IMR-90 (cell line): ENCODE measurements at regions not wholly inside any gene's neighbourhood (a gene's known extent, or its start where the extent isn't known, plus 50 kb on each side); places are given as distances from the start of the nearest gene placed in this dataset.

Experiments
- ATAC-seq: fragments of 200-7000 bp; cut with Tn5 transposase; 2 replicates; pipeline ENCODE4 v1.9.1; 2020; ENCODE audit warnings: low read depth, mild to moderate bottlenecking, moderate library complexity
- BruUV-seq: library from RNA; stranded (reverse); fragments of 400-500 nt; replicated peaks from 2 replicates; lab custom pipeline; 2021; lab: Mats Ljungman, UMichigan
- CTCF ChIA-PET: fragments of 300-600 bp; formaldehyde crosslinking; extraction: SDS; loops from one replicate; lab custom pipeline; 2021; ENCODE audit warnings: antibody characterized with exemption; lab: Yijun Ruan, JAX
- POLR2A ChIA-PET: fragments of 300-600 bp; sonication (Branson Sonifier 250); formaldehyde crosslinking; loops from one replicate; lab custom pipeline; 2022; ENCODE audit warnings: antibody characterized with exemption; ENCODE audit not compliant: unreplicated experiment; lab: Charles Lee
- DNase-seq: peaks from one replicate; pipeline ENCODE4 v3.0.0; 2013
- H2AFZ ChIP-seq: replicated peaks from 2 replicates; pipeline ENCODE3; 2013; ENCODE audit warnings: low read length, mild to moderate bottlenecking; ENCODE audit not compliant: poor library complexity
- H2AK5ac ChIP-seq: 2 replicates; pipeline ENCODE4 v1.6.1; 2013; ENCODE audit warnings: low read depth, low read length, inconsistent platforms
- H2AK9ac ChIP-seq: replicated peaks from 2 replicates; pipeline ENCODE3; 2013; ENCODE audit warnings: mild to moderate bottlenecking, low read depth, low read length, moderate library complexity; ENCODE audit not compliant: poor library complexity
- H2BK120ac ChIP-seq: 2 replicates; pipeline ENCODE4 v1.6.1; 2013; ENCODE audit warnings: low read depth, low read length, inconsistent platforms
- H2BK15ac ChIP-seq: 3 replicates; pipeline ENCODE4 v1.6.1; 2013; ENCODE audit warnings: low read depth, low read length, inconsistent platforms
- H2BK20ac ChIP-seq: 2 replicates; pipeline ENCODE4 v1.6.1; 2013; ENCODE audit warnings: low read depth, mild to moderate bottlenecking, inconsistent platforms, low read length, moderate library complexity
- H2BK5ac ChIP-seq: 2 replicates; pipeline ENCODE4 v1.6.1; 2013; ENCODE audit warnings: mild to moderate bottlenecking, low read depth, low read length, inconsistent platforms; ENCODE audit not compliant: poor library complexity, severe bottlenecking
- H3K14ac ChIP-seq: replicated peaks from 2 replicates; pipeline ENCODE4 v1.6.1; 2013; ENCODE audit warnings: low read depth, low read length, inconsistent platforms
- H3K18ac ChIP-seq: 2 replicates; pipeline ENCODE4 v1.6.1; 2013; ENCODE audit warnings: low read depth, low read length, control low read depth
- H3K23ac ChIP-seq: 2 replicates; pipeline ENCODE4 v1.6.1; 2013; ENCODE audit warnings: low read depth, low read length, inconsistent platforms
- H3K27ac ChIP-seq: 2 replicates; pipeline ENCODE4 v1.5.1; 2013; ENCODE audit warnings: mild to moderate bottlenecking, control low read depth, low read length; ENCODE audit not compliant: insufficient read depth
- H3K27me3 ChIP-seq: 2 replicates; pipeline ENCODE4 v1.6.1; 2013; ENCODE audit warnings: low read length; ENCODE audit not compliant: control insufficient read depth, insufficient read depth
- H3K36me3 ChIP-seq: 2 replicates; pipeline ENCODE4 v1.6.1; 2013; ENCODE audit warnings: low read length, mixed read lengths; ENCODE audit not compliant: control insufficient read depth, insufficient read depth
- H3K4ac ChIP-seq: 2 replicates; pipeline ENCODE4 v1.6.1; 2013; ENCODE audit warnings: low read depth, low read length, inconsistent platforms
- H3K4me1 ChIP-seq: 2 replicates; pipeline ENCODE4 v1.6.1; 2013; ENCODE audit warnings: low read length, mixed read lengths; ENCODE audit not compliant: control insufficient read depth, insufficient read depth
- H3K4me2 ChIP-seq: 2 replicates; pipeline ENCODE4 v1.6.1; 2013; ENCODE audit warnings: low read depth, mild to moderate bottlenecking, control low read depth, low read length, moderate library complexity
- H3K4me3 ChIP-seq: 2 replicates; pipeline ENCODE4 v1.5.1; 2013; ENCODE audit warnings: low read depth, mild to moderate bottlenecking, control low read depth, low read length, moderate library complexity; ENCODE audit not compliant: insufficient read depth
- H3K56ac ChIP-seq: 2 replicates; pipeline ENCODE4 v1.6.1; 2013; ENCODE audit warnings: low read length, inconsistent platforms; ENCODE audit not compliant: insufficient read depth; ENCODE audit errors: extremely low read depth
- H3K79me1 ChIP-seq, 2 experiments: 2 replicates each; pipeline ENCODE4 v1.6.1; 2013; ENCODE audit warnings: low read length in 2 of 2, inconsistent platforms in 1 of 2, low read depth in 1 of 2
- H3K9ac ChIP-seq: 2 replicates; pipeline ENCODE4 v1.6.1; 2013; ENCODE audit warnings: low read depth, low read length, control low read depth
- H3K9me1 ChIP-seq: 2 replicates; pipeline ENCODE4 v1.6.1; 2013; ENCODE audit warnings: low read length, inconsistent platforms; ENCODE audit not compliant: insufficient read depth
- H3K9me3 ChIP-seq: 2 replicates; pipeline ENCODE4 v1.6.1; 2013; ENCODE audit warnings: low read length; ENCODE audit not compliant: control insufficient read depth, insufficient read depth
- H4K20me1 ChIP-seq: 2 replicates; pipeline ENCODE4 v1.6.1; 2013; ENCODE audit warnings: low read length, inconsistent platforms; ENCODE audit not compliant: insufficient read depth
- H4K5ac ChIP-seq: 2 replicates; pipeline ENCODE4 v1.6.1; 2013; ENCODE audit warnings: mild to moderate bottlenecking, low read depth, low read length, control low read depth
- H4K8ac ChIP-seq, 2 experiments: 2 replicates each; pipeline ENCODE4 v1.6.1; 2013; ENCODE audit warnings: low read depth in 2 of 2, low read length in 2 of 2, control low read depth in 1 of 2, inconsistent platforms in 1 of 2
- H4K91ac ChIP-seq: 2 replicates; pipeline ENCODE4 v1.6.1; 2013; ENCODE audit warnings: low read depth, low read length, inconsistent platforms; ENCODE audit not compliant: insufficient read depth
- CEBPB ChIP-seq: IDR thresholded peaks from 2 replicates; pipeline ENCODE4 v1.6.1; 2012; ENCODE audit warnings: low read depth, low read length, improper control_type of control experiment
- CHD1 ChIP-seq: IDR thresholded peaks from 2 replicates; pipeline ENCODE4 v1.6.1; 2012; ENCODE audit warnings: low read depth, low read length, improper control_type of control experiment
- FOS ChIP-seq: fragments of 150-350 bp; IDR thresholded peaks from 2 replicates; pipeline ENCODE4 v1.6.1; 2016; ENCODE audit warnings: low read depth, low read length
- MAFK ChIP-seq: IDR thresholded peaks from 2 replicates; pipeline ENCODE4 v1.6.1; 2012; ENCODE audit warnings: low read depth, low read length, improper control_type of control experiment
- MAZ ChIP-seq: IDR thresholded peaks from 2 replicates; pipeline ENCODE4 v1.6.1; 2012; ENCODE audit warnings: low read depth, mild to moderate bottlenecking, low read length, improper control_type of control experiment, moderate library complexity, borderline replicate concordance
- MXI1 ChIP-seq: IDR thresholded peaks from 2 replicates; pipeline ENCODE4 v1.6.1; 2012; ENCODE audit warnings: low read depth, mild to moderate bottlenecking, low read length, moderate library complexity, borderline replicate concordance
- NFE2L2 ChIP-seq: fragments of 150-350 bp; IDR thresholded peaks from 2 replicates; pipeline ENCODE4 v1.6.1; 2016; ENCODE audit warnings: low read depth, mild to moderate bottlenecking, low read length
- POLR2A ChIP-seq: IDR thresholded peaks from 2 replicates; pipeline ENCODE4 v1.6.1; 2012; ENCODE audit warnings: mild to moderate bottlenecking, low read depth, low read length
- RAD21 ChIP-seq: IDR thresholded peaks from 2 replicates; pipeline ENCODE4 v1.6.1; 2012; ENCODE audit warnings: low read length, improper control_type of control experiment
- RCOR1 ChIP-seq: IDR thresholded peaks from 2 replicates; pipeline ENCODE4 v1.6.1; 2012; ENCODE audit warnings: mild to moderate bottlenecking, low read length, improper control_type of control experiment; ENCODE audit not compliant: insufficient replicate concordance
- RFX5 ChIP-seq: IDR thresholded peaks from 2 replicates; pipeline ENCODE4 v1.8.0; 2012; ENCODE audit warnings: low read depth, mild to moderate bottlenecking, low read length, moderate library complexity
- SMC3 ChIP-seq: fragments of 150-350 bp; IDR thresholded peaks from 2 replicates; pipeline ENCODE4 v1.6.1; 2016; ENCODE audit warnings: low read depth, mild to moderate bottlenecking, antibody characterized with exemption, low read length, moderate library complexity
- WGBS, 2 experiments: methylation state at CpG; one replicate each; pipeline versions ENCODE4 v1.1.5 to v1.1.7; 2013; ENCODE audit warnings: missing lambda C conversion rate in 2 of 2; ENCODE audit not compliant: insufficient read length in 1 of 2; ENCODE audit errors: extremely low coverage in 2 of 2; 5-methylcytosine and 5-hydroxymethylcytosine counted together
- dilution Hi-C: fragments of 300-500 bp; cut with HindIII; formaldehyde crosslinking; loops from one replicate; pipeline ENCODE4 v1.14.3; 2018; ENCODE audit warnings: low sequenced_read_pairs; ENCODE audit not compliant: unreplicated experiment
- in situ Hi-C: fragments of 300-500 bp; cut with MboI; formaldehyde crosslinking; loops from 3 replicates; pipeline ENCODE4 v1.14.3; 2019; ENCODE audit warnings: low sequenced_read_pairs, inconsistent platforms, mixed read lengths
- intact Hi-C: fragments of 100-400 bp; cut with micrococcal nuclease; formaldehyde crosslinking; loops from 2 replicates; pipeline ENCODE4 v1.10.0; 2022
- TF ChIP-seq, protein P1 (sequence below): conservative IDR thresholded peaks from 2 replicates; pipeline ENCODE4 v1.5.1; 2012; ENCODE audit warnings: mild to moderate bottlenecking, low read depth, low read length, improper control_type of control experiment
- TF ChIP-seq, protein P2 (sequence below): fragments of 150-350 bp; IDR thresholded peaks from 2 replicates; pipeline ENCODE4 v1.6.1; 2016; ENCODE audit warnings: low read depth, mild to moderate bottlenecking, low read length, moderate library complexity, borderline replicate concordance

DNA sequence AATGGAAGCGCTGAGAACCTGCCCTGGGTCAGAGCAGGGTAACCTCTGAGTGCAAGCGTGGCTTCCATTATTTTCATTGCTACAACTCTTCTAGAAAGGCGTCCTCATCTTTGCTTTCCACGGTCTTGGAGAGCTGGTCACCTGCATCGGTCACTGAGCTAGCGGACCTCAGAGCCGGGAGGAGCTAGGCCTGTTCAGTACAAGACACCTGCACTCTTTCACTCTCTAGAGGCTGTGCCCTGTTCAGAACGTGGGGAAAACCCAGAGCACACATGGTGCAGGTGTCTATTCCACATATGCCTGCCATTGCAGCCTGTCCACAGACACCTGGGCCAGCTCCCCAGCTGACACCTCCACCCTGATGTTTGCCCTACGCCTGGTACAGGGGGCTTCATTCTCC is 147.8 kb upstream of the IRX2 start:
- Histone ChIP-seq H2AK5ac (no peak overlapping the region), H2AK9ac (no peak overlapping the region), H2BK20ac (no peak overlapping the region), H2BK5ac (no peak overlapping the region), H3K9me3 (peaks cover 48% of the 10 kb centered on the region), H3K9ac (no peak overlapping the region), H3K4me1 (no peaks in the 10 kb centered on the region), H3K18ac (no peak overlapping the region), H4K20me1 (no peaks in the 10 kb centered on the region), H3K4ac (no peak overlapping the region), H4K91ac (no peak overlapping the region), H3K4me2 (no peak overlapping the region), H3K9me1 (no peaks in the 10 kb centered on the region), H2BK15ac (no peak overlapping the region), H3K23ac (no peak overlapping the region), H3K27ac (no peak overlapping the region), H3K14ac (no peak overlapping the region), H4K8ac (no peak overlapping the region), H3K4me3 (no peak overlapping the region), H2BK120ac (no peak overlapping the region), H4K5ac (no peak overlapping the region), H3K56ac (no peak overlapping the region), H3K36me3 (no peaks in the 10 kb centered on the region), H3K79me1 (no peaks in the 10 kb centered on the region), H3K27me3 (no peaks in the 10 kb centered on the region), H2AFZ (no peak overlapping the region)
- no peak for ATAC-seq
- dilution Hi-C loops, result no loop called here
- WGBS, 2 experiments, result 72% methylated on average over 4 of the region's 9 CpGs; no CpG with 5 or more reads in 1 of the 2 experiments
- intact Hi-C loops, result no loop called here
- TF ChIP-seq MAZ (no peak), RCOR1 (no peak), MXI1 (no peak), NFE2L2 (no peak), POLR2A (no peak), MAFK (no peak), FOS (no peak), CEBPB (no peak), SMC3 (no peak), RAD21 (no peak), CHD1 (no peak), RFX5 (no peak)
- TF ChIP-seq, protein P1, sequence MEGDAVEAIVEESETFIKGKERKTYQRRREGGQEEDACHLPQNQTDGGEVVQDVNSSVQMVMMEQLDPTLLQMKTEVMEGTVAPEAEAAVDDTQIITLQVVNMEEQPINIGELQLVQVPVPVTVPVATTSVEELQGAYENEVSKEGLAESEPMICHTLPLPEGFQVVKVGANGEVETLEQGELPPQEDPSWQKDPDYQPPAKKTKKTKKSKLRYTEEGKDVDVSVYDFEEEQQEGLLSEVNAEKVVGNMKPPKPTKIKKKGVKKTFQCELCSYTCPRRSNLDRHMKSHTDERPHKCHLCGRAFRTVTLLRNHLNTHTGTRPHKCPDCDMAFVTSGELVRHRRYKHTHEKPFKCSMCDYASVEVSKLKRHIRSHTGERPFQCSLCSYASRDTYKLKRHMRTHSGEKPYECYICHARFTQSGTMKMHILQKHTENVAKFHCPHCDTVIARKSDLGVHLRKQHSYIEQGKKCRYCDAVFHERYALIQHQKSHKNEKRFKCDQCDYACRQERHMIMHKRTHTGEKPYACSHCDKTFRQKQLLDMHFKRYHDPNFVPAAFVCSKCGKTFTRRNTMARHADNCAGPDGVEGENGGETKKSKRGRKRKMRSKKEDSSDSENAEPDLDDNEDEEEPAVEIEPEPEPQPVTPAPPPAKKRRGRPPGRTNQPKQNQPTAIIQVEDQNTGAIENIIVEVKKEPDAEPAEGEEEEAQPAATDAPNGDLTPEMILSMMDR, result no peak
- TF ChIP-seq, protein P2, sequence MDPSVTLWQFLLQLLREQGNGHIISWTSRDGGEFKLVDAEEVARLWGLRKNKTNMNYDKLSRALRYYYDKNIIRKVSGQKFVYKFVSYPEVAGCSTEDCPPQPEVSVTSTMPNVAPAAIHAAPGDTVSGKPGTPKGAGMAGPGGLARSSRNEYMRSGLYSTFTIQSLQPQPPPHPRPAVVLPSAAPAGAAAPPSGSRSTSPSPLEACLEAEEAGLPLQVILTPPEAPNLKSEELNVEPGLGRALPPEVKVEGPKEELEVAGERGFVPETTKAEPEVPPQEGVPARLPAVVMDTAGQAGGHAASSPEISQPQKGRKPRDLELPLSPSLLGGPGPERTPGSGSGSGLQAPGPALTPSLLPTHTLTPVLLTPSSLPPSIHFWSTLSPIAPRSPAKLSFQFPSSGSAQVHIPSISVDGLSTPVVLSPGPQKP, result no peak
- ChIA-PET POLR2A (no interaction called here), CTCF (no interaction called here)
- BruUV-seq, result no TSS peak
- no peak for DNase-seq
- in situ Hi-C loops, result no loop called here
